Esophagus muscularis mucosa (tissue), 4 donors: ENCODE measurements at regions not wholly inside any gene's neighbourhood (a gene's known extent, or its start where the extent isn't known, plus 50 kb on each side); places are given as distances from the start of the nearest gene placed in this dataset.

ENCODE experiments used
- CTCF ChIP-seq, 3 experiments: fragments of 200-600 bp in 2 of 3; fragments of 450-650 bp in 1 of 3; sonication (generic) in 2 of 3; IDR thresholded peaks; one replicate each; pipeline ENCODE4 v1.5.1; 2017 to 2019; ENCODE audit warnings: antibody characterized with exemption in 3 of 3, mild to moderate bottlenecking in 2 of 3, moderate library complexity in 1 of 3
- EP300 ChIP-seq: sonication (generic); formaldehyde crosslinking; IDR thresholded peaks from one replicate; pipeline ENCODE4 v1.6.1; 2017; ENCODE audit warnings: antibody characterized with exemption
- POLR2A ChIP-seq: fragments of 450-650 bp; IDR thresholded peaks from one replicate; pipeline ENCODE4 v1.6.1; 2017; ENCODE audit warnings: antibody characterized with exemption, moderate library complexity, mild to moderate bottlenecking, low read depth

GRCh38 chr22:27023591-27023990, 366.2 kb downstream of the MIAT start:
- TF ChIP-seq CTCF (IDR thresholded peaks at IDR 0.05) (no peak), EP300 (no peak), POLR2A (no peak)
